Lung (tissue), 11 donors: ENCODE measurements at regions not wholly inside any gene's neighbourhood (a gene's known extent, or its start where the extent isn't known, plus 50 kb on each side); places are given as distances from the start of the nearest gene placed in this dataset.

Source experiments
- ATAC-seq: fragments of 200-7000 bp; cut with Tn5 transposase; one replicate; pipeline ENCODE4 v1.9.1; 2020; ENCODE audit warnings: moderate number of reproducible peaks; ENCODE audit not compliant: insufficient read depth, low FRiP score
- DNase-seq, 3 donors: peaks; one replicate each; pipeline ENCODE4 v3.0.0-alpha.2; 2013 to 2017
- H3K27ac ChIP-seq, 2 donors: one replicate each; pipeline ENCODE4 v1.5.1; 2013; ENCODE audit warnings: mild to moderate bottlenecking in 2 of 2, moderate library complexity in 2 of 2, control low read depth in 1 of 2, inconsistent platforms in 1 of 2, low read depth in 1 of 2, low read length in 1 of 2
- H3K27me3 ChIP-seq, 3 donors: one replicate each; pipeline ENCODE4 v1.5.1; 2013; ENCODE audit warnings: low read length in 2 of 3; ENCODE audit not compliant: control insufficient read depth in 3 of 3, insufficient read depth in 3 of 3
- H3K36me3 ChIP-seq, 4 donors: one replicate each; pipeline ENCODE4 v1.5.1; 2013; ENCODE audit warnings: low read length in 4 of 4, mild to moderate bottlenecking in 1 of 4, moderate library complexity in 1 of 4; ENCODE audit not compliant: control insufficient read depth in 4 of 4, insufficient read depth in 4 of 4
- H3K4me1 ChIP-seq, 5 donors: one replicate each; pipeline ENCODE4 v1.5.1; 2013; ENCODE audit warnings: low read length in 5 of 5, mild to moderate bottlenecking in 2 of 5, moderate library complexity in 1 of 5; ENCODE audit not compliant: control insufficient read depth in 5 of 5, insufficient read depth in 5 of 5
- H3K4me3 ChIP-seq: one replicate; pipeline ENCODE4 v1.5.1; 2013; ENCODE audit warnings: mild to moderate bottlenecking, control low read depth, moderate library complexity
- H3K9ac ChIP-seq, 2 donors: one replicate each; pipeline ENCODE4 v1.5.1; 2013; ENCODE audit warnings: low read length in 2 of 2, control low read depth in 1 of 2; ENCODE audit not compliant: insufficient read depth in 1 of 2
- H3K9me3 ChIP-seq, 4 donors: one replicate each; pipeline ENCODE4 v1.5.1; 2013; ENCODE audit warnings: low read length in 3 of 4, mild to moderate bottlenecking in 1 of 4, moderate library complexity in 1 of 4; ENCODE audit not compliant: control insufficient read depth in 4 of 4, insufficient read depth in 3 of 4
- WGBS, 2 donors: extraction: QIAGEN DNeasy Blood & Tissue Kit; methylation state at CpG; one replicate each; pipeline ENCODE4 v1.1.7; 2013; 5-methylcytosine and 5-hydroxymethylcytosine counted together
- TF ChIP-seq, protein P1 (sequence below): IDR thresholded peaks from 2 replicates; pipeline ENCODE4 v1.5.1; 2012; ENCODE audit warnings: mild to moderate bottlenecking; ENCODE audit errors: control extremely low read depth, extremely low read depth
- donor health status: control.
- donor health status: control.
- donor health status: Bipolar disorder and iron deficiency.
- donor health status: healthy.
- donor health status: DM: yes; HTN: yes; CAD: no.

- peaks cover 0 to 36% (median 7%) of the 10 kb centered on the region in 5 donors for H3K4me1 ChIP-seq
- no peak for ATAC-seq
- no peaks in the 10 kb centered on the region for H3K9me3 ChIP-seq
- H3K9ac ChIP-seq = no peak overlapping the region
- H3K27me3 ChIP-seq = no peaks in the 10 kb centered on the region
- DNase-seq = peak; percentile 76 to 95 (median 93)
- TF ChIP-seq, protein P1, sequence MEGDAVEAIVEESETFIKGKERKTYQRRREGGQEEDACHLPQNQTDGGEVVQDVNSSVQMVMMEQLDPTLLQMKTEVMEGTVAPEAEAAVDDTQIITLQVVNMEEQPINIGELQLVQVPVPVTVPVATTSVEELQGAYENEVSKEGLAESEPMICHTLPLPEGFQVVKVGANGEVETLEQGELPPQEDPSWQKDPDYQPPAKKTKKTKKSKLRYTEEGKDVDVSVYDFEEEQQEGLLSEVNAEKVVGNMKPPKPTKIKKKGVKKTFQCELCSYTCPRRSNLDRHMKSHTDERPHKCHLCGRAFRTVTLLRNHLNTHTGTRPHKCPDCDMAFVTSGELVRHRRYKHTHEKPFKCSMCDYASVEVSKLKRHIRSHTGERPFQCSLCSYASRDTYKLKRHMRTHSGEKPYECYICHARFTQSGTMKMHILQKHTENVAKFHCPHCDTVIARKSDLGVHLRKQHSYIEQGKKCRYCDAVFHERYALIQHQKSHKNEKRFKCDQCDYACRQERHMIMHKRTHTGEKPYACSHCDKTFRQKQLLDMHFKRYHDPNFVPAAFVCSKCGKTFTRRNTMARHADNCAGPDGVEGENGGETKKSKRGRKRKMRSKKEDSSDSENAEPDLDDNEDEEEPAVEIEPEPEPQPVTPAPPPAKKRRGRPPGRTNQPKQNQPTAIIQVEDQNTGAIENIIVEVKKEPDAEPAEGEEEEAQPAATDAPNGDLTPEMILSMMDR = no peak
- 58 to 64% methylated on average over 7 of the region's 7 CpGs for WGBS, 2 donors
- H3K36me3 ChIP-seq = no peaks in the 10 kb centered on the region
- no peak overlapping the region for H3K4me3 ChIP-seq
- no peak overlapping the region for H3K27ac ChIP-seq
Measured at GRCh38 chr9:1434052-1434767, 384.1 kb downstream of the DMRT2 start.

DNA sequence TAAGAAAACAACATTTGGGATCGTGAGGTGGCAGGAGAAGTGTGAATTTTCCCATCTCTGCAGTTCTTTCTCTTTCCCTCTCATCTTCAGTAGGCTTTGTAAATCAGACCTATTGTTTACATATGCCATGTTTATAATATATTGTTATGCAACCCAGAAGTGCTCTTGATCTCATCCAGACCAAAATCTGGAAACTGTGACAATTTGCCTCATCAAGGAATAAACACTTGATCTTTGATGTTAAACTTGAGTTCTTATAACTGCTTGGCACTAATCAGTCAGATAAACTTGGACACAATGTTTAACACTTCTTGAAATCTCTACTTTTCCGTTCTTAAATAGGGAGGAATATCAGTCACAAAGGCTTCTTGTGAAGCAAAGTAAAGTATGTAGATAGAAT lies 384.7 kb downstream of the DMRT2 start:
- no peak overlapping the region for H3K27ac ChIP-seq
- no peaks in the 10 kb centered on the region for H3K36me3 ChIP-seq
- ATAC-seq (no peak), DNase-seq (peak in 2 of 3 donors; percentile 95 to 96)
- H3K9ac ChIP-seq = no peak overlapping the region
- TF ChIP-seq, protein P1 = no peak
- H3K4me1 ChIP-seq = peaks cover 0 to 36% (median 7%) of the 10 kb centered on the region in 5 donors
- no peaks in the 10 kb centered on the region for H3K27me3 ChIP-seq
- H3K9me3 ChIP-seq = no peaks in the 10 kb centered on the region
- no peak overlapping the region for H3K4me3 ChIP-seq
- 29 to 32% methylated on average over 2 of the region's 2 CpGs for WGBS, 2 donors

- Histone ChIP-seq H3K9ac (no peak overlapping the region), H3K27me3 (no peaks in the 10 kb centered on the region), H3K4me3 (no peak overlapping the region), H3K9me3 (no peaks in the 10 kb centered on the region), H3K36me3 (no peaks in the 10 kb centered on the region), H3K27ac (no peak overlapping the region), H3K4me1 (peaks cover 0 to 20% (median 7%) of the 10 kb centered on the region in 5 donors)
- 78 to 84% methylated on average over 3 of the region's 3 CpGs for WGBS, 2 donors
- DNase-seq = no peak
- TF ChIP-seq, protein P1 = no peak
- no peak for ATAC-seq
Measured at GRCh38 chr9:1440256-1440655, 390.1 kb downstream of the DMRT2 start.
